Hematopoietic multipotent progenitor cell treated with erythropoietin and hydrocortisone succinate and interleukin-3 and kit ligand, for 4 days (in vitro differentiated cells): ENCODE measurements at regions not wholly inside any gene's neighbourhood (a gene's known extent, or its start where the extent isn't known, plus 50 kb on each side); places are given as distances from the start of the nearest gene placed in this dataset.

ENCODE experiments used
- DNase-seq: peaks from one replicate; pipeline ENCODE4 v3.0.0-alpha.2; 2015

DNA sequence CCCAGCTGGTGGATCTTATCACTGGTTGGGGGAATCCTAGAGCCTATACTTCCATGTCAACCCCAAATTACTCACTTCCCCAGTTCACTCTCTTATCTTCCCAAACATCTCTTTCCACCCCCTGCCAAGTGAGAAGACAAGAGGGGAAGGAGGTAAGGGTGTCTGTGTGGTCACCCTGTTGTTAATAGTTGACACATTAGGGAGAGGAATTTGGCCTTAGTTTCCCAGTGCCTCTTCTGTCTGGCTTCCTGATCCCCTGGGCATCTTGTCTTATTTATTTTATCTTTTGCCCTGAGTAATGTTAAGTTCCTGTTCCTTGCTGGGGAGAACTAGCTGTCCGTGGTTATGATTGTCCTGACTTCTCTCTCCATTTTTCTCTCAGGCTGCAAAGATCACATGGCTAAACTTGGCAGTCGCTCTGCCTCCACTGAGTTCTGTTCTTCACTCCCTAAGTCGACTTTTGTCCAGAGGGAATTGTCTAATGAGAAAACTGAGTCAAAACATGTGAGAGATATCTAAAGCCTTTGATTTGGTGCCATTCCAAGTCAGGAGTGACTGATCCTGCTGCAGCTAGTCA lies 157.1 kb upstream of the SYT6 start:
- DNase-seq: no peak

DNA sequence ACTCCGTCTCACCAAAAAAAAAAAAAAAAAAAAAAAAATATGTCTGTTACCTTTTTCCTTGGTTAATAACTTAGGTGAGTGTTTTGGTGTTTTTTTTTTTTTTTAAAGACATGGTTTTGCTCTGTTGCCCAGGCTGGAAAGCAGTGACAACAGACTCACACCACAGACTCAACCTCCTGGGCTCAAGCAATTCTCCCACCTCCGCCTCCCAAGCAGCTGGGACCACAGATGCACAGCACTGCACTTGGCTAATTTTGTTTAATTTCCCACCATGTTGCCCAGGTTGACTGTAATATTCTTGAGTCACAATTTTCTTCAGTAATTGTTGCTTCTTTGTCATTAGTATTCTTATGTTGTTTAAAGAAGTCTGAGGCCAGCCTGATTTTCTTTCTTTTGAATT lies 149.2 kb upstream of the SYT6 start:
- no peak for DNase-seq

DNA sequence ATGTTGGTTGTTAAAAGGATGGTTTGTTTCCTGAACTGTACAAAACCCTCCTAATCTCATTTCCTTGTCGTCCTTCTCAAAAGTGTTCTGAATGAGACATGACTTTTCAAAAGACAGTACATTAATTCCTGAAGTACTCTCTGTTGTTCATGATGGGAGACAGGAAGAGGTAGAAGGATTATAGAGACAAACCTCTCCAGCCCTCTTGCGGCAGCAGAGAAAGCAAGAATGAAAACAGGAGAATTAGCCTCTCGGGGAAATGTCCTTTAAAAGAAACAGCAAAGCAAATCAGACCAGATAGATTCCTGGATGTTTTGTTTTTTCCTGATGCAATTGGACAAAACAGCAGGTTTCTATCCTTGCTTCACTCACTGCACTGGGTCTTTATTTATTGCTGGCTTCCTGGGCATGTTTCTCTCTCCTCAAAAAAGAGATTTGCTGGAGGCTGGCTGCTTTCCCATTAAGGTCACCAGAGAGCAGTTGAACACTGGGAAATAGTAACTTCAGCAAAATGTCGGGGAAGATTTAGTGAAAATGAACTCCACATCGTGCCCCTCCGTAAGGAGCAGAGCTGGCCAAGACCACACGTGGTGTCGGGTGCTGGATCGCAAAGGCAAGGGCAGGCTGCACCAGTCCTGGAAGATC lies 145.8 kb upstream of the SYT6 start:
- no peak for DNase-seq

DNA sequence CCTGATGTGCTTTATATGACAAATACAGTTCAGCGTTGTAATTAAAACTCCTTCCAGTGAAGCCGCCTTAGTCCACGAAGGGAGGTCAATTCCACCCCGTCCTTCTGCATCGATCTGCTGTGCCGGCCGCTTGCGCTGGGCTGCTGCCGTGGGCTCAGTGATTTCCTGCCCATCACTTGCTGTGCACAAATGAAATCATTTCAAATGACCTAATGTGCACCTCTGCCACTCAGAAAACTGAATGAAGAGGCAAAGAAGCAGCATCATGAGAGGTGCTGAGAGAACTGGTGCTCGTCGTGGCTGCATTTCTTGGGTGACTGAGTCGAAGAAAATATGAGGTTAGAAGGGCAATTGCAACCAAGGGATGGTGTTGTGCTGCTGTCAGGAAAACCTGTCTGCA lies 144.3 kb upstream of the SYT6 start:
- no peak for DNase-seq

DNA sequence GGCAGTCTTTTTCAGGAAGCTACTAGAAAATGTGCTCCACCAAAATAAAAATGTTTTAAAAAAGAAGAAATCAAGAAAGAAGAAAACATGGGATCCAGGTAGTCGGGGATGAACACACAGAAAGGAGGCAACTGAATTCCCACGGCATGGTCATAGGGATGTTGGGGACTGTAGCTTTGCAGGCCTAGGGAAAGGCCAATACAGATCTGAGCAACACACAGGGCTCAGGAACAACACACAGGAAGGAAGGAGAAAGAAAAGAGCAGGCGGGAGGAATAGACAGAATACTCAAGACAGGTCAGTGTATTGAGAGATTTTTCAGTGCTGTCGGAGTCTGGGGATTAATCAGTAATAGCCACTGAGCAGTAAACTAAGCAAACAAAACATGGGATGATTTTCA lies 142.7 kb upstream of the SYT6 start:
- DNase-seq: no peak

DNA sequence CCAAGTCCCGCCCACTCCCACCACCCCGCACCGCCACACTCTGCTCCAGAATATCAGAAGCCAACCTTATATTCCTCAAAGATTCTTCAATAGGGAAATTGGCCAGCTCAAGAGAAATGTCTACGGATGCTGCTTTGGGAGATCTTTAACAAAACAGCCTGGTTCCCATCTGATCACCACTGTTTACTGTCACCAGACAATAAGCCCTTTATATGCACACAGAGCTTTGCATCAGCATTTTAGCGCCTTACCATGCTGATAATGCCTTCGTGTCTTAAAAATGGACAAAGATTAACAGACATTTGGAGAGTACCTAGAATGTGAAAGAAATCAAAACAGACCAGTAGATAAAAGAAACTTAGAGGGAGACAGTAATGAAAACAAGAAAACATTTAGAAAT lies 141.7 kb upstream of the SYT6 start:
- DNase-seq: no peak

DNA sequence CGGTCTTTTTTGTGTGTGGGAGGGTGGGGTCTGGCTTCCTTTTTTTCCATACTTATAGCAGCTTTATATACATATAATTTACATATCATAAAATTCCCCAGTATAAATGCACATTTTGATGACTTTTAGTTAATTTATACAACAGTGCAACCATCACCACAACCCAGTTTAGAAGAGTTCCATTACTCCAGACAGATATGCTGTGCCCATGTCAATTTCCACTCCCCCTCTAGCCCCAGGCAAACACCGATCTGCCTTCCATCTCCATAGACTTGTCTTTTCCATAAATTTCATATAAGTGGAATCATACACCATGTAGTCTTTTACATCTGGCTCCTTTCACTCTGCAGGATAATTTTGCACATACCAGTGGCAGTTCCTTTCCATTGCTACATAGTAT lies 139.2 kb upstream of the SYT6 start:
- no peak for DNase-seq

DNA sequence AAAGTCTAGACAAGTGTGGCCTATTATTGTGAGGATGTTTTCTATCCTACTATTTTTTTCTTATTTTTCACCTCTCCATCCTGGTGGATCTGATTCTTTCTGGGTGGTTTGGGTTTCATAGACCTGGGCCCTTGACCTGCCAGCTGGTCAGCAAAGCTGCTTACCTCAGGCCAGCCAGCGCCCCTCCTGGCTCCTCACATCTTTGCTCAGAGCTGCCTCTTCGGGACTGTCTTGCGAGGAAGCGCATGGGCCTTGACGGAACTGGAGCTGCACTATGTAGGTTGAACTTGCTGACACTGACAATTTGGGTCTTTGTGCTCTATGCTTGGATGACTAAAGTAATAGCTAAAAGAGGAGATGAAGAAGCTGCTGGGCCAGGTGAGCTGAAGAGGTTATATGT lies 138.5 kb upstream of the SYT6 start:
- DNase-seq: no peak

DNA sequence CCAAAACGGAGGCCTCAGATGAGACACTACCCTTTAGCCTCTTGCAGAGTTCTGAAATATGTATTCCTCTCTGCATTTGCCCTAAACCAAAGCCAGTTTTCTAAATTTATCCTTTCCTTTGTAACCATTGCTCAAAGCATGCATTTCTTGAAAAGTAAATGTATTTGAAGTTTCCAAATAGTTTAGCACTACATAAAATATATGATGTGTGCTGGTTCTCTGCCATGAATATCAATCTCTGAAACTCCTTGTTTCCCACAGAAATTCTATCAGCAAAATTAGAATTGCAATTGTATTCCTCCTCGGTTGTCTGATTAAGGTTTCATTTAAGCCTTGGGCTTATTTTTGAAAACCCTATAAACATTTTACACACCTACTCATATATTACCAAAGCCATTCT lies 137.1 kb upstream of the SYT6 start:
- no peak for DNase-seq

DNA sequence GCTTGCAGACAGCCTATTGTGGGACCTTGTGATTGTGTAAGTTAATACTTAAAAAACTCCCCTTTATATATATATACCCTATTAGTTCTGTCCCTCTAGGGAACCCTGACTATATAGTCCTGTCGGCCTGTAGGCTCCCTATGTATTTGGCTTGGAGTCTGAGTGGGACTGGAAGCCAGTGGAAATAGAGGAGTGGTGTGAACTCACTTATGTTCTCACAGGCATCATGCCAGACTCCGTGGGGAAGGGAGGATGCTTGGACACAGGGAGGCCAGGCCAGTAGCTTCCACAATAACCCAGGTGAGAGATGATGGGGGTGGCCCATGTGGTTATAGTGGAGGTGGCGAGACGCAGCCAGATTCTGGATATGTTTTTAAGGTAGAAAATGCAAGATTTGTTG lies 136.7 kb upstream of the SYT6 start:
- no peak for DNase-seq

DNA sequence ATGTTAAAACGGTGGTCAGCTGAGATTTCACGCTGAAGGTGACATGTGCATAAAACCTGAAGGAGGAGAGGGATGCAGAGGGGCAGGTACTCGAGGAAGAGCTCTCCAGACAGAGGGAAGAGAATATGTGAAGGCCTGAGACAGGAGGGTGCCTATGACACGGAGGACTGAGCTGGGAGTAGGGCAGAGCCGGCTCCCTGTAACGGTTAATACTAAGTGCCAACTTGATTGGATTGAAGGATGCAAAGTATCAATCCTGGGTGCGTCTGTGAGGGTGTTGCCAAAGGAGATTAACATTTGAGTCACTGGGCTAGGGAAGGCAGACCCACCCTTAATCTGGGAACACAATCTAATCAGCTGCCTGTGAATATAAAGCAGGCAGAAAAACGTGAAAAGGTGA lies 136.2 kb upstream of the SYT6 start:
- no peak for DNase-seq

DNA sequence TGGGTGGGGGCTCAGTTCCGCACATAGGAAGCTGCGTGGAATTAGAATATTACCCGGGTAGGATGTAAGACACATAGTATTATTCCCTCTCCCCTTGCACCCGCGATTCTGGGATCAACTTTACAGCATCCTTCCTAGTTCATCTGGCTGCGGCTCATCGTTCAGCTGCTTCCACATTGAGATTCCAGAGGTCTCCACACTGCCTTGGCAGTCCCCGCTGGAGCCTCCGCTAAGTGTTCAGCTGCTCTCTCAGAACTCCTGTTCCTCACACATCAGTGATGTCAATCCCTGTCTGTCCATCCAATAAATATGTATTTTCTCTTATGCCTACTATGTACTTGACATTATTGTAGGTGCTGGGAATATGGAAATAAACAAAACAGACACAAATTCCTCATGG lies 135.6 kb upstream of the SYT6 start:
- DNase-seq: no peak

DNA sequence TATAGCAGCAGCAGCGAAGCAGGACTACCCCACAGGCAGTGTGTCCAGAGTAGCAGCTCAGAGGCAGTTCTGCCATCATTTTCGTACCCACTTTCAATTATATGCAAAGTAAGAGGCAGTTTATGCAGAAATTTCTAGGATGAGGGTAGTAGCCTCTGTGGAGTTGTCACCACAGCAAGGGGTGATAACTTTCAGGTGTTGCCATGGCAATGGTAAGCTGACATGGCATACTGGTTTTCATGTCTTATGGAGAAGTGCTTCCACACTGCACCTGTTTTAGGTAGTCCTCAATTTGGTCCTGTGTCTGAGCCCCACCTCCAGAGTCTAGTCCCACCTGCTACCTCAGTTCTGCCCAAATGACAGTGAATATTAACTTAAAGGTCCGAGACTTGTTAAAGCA lies 133.3 kb upstream of the SYT6 start:
- DNase-seq: no peak

DNA sequence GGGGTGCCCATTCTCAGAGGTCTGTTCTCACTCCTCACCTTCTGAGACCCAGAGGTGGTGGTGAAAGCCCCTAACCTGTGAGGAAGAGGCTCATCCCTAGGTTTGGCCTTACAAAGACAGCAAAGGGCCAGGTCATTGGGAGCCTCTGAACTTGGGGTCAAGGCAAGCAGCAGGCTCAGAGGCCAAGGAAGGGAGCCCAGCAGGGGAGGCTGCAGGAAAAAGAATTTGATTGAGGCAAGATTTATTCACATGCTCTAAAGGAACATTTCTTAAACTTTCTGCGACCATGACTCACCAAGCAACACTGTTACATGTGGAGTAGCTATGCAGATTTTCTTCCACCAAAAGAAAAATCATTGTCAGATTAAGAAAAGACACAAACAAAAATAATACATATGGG lies 132.5 kb upstream of the SYT6 start:
- DNase-seq: no peak

DNA sequence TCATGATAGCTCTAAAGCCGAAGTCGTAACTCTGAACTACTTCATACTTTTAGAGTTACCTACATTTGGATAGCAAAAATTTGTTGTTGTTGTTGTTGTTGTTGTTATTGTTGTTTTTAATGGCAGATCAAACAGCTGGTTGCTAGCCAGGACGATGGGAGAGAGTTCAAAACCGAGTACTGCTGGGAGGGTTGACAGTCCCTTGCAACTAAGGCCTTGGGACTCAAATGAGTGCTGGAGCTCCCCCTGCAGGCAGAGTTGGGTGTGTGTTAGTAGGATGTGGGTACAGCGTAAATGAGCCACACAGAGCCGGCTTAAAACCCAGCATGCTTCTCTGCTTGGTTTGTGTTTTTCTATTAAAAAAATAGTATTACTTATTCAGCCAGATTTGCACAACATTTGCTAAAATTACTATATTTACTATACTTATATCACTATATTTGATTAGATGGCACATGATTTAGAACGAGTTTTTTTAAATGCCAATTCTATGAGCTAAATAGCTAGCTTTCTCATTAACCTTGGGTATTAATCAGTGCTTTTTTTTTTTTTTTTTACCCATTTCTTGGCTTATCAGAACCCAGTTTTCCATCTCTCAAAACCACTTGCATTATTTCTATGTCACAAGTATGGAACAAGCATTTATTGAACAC lies 129.2 kb upstream of the SYT6 start:
- DNase-seq: peak; percentile 94

DNA sequence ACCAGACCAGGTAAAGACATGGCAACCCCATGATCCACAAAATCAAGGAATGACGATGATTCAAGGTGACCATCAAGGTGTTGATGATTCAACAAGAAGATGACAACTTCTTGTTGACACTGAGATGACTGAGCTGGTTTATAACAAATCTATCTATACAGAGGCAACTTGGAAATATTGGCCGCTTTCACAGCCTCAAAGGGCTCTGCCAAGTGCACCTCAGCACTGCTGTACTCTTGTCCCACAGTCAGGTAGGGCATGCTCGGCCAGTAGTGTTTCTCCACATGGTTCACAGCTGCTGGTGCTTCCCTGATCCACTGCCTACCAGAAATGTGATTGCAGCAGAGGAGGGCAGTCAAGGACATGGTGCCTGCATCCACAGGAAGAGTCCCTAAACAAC lies 125.2 kb upstream of the SYT6 start:
- no peak for DNase-seq

DNA sequence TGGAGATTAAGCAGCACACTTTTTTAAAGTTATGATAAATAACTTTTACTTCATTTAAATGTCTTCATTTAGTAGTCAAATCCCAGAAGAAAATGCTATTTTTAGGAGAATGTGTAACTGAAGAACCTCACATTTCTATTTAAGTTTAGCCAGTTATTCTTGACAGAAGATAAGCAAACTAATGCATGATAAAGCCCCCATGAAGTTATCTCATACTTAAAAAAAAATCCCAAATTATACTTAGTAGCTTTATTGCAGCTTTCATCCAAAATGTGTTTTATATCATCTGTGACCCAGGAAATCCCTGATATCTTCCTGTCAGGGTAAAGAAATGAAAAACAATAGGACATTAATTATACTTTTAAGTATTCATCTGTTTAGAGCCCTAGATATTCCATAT lies 124.8 kb upstream of the SYT6 start:
- no peak for DNase-seq

DNA sequence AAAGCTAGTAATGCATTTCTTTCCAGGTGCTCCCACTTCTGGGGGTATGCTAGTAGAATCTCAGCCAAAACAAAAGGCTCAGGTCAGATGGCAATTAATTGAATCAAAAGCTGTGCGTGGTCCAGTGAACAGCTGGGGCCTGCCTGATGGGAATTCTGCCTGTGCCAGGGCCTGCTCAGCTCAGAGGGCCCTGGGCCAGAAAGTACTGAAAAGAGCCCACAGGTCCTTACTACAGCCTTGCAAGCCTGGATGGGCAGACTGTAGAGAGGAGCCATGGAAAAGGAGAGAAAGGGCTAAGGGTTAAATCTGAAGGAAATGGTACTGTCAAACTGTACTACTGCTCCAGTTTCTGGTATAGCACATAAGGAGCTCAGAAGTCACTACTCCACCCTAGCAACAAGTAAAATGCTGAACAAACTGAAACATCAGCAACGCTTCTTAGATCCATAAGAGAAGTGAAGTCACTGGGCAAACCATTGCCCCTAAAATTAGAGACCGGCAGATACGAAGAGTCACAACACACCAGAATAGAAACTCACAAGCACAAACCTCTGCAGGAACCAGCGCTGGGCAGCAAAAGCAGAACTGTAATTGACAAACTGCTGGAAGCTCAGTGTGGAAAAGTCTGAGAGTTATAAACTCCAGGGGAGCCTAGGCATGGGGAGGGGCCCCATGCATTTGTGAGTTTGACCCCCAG lies 121.1 kb upstream of the SYT6 start:
- DNase-seq: no peak

DNA sequence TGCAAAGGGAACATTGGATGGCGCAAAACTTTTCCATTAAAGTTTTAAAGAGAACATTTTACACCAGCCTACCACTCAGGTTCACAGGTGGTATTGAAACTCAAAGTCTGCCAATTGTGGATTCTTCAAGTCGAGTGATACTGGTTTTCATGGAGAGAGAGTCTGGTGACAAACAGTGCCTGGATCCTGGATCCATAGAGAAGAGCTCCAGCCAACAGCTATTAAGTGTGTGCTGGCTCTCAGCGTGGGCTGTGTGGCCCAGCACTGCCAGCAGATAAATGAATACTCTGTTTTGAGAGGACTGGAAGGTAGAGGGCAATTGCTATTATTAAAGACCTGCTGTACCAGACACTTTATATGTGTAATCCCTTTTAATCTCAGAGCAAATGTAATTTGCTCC lies 118.9 kb upstream of the SYT6 start:
- no peak for DNase-seq

DNA sequence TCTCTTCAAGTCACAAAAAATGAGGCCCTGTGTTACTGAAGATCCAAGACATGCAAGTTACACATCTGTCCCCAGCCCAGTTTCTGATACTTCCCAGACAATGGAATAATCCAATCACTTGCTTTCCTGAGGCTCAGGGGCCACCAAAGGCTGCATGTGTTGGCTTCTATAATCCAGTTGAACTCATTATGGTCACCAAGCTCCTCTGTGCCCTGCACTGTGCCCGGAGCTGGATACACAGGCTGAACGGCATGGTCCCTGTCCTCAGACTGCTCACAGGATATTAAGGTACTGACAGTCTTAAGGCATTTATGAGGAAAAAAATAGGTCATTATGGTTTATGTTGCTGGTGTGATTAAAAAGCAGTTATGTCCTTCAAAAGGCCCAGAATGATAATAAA lies 117.0 kb upstream of the SYT6 start:
- DNase-seq: no peak

DNA sequence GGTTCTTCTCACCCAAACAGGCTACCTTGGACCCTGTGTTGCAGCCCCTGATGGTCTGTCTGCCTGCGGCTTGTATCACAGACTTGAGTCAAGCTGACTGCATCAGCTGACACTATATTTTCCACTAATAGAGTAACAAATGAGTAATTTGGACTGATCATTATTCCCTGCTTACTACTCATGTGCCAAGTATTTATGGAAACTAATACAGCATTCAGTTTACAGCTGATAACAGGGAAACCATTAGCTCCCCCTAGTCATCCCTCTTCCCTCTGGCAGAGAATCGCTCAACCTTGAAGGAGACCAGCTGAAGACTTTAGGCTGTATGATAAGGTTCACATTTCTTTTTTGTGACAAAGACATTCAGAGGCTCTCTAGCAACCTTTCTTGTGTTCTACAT lies 116.6 kb upstream of the SYT6 start:
- DNase-seq: no peak

DNA sequence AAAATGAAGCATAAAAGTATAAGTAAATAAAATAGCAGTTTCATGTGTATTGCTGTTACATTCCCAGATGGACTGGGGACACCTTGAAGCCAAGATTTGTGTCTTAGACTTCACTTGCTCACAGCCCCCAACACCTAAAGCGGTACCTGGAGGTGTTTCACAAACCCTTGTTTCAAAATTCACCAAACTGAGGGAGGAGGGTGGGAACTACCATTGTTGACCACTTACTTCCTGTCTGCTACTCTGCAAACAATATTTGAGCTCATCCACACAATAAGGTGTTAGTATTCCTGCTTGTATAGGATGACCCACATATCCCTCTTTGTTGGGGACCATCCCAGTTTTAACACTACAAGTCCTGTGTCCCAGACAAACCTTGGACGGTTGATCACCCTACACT lies 115.9 kb upstream of the SYT6 start:
- no peak for DNase-seq

DNA sequence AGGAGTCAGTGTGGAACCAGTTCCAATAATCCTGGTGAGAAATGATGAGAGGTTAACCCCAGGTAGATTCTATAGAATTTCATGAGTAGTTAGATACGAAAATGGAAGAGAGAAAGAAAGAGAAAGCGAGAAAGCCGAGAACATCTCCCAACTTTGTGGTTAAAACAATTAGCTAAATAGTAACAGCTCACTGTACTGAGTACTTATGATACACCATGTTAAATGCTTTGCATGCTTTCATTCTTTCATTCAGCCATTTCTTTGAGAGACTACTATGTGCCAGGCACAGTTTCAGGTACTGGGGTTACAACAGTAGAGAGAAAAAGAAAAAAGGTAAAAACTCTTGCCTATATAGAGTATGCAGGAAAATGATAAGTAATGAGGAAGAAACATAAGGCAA lies 109.7 kb upstream of the SYT6 start:
- DNase-seq: no peak

DNA sequence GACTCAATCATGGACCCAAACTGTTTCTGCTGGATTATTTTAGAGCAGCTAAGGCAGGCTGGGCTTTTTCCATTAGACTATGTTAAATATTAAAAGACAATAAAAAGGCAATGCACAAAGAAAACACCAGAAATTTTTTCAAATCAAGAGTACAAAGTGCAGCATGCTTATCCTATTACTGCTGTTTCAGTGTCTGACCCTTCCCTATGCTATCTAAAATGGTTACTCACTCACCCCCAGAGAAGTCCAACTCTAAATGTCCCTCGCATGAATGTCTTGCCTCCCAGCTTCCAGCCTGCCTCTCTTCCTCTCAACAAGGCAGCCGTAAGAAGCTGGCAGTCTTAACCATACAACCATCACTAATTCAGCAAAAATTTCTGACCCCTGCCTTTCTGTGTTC lies 108.7 kb upstream of the SYT6 start:
- no peak for DNase-seq
